Trophoblast cell (in vitro differentiated cells and primary cell): ENCODE measurements at regions not wholly inside any gene's neighbourhood (a gene's known extent, or its start where the extent isn't known, plus 50 kb on each side); places are given as distances from the start of the nearest gene placed in this dataset.
"Not testable (repeated sequence)": the region's sequence is repeated elsewhere in the genome, so short reads cannot be mapped to it uniquely, and the experiment has no call there.

Experiments used
- DNase-seq, 2 donors: peaks; one replicate each; pipeline ENCODE4 v3.0.0-alpha.2; 2016
- H2AFZ ChIP-seq: 2 replicates; pipeline ENCODE4 v1.6.1; 2013; ENCODE audit warnings: low read length, moderate library complexity, mild to moderate bottlenecking; ENCODE audit not compliant: insufficient read depth, poor library complexity
- H2AK5ac ChIP-seq: 2 replicates; pipeline ENCODE4 v1.6.1; 2013; ENCODE audit warnings: mild to moderate bottlenecking, low read length
- H2BK120ac ChIP-seq: 2 replicates; pipeline ENCODE4 v1.6.1; 2013; ENCODE audit warnings: low read length, mild to moderate bottlenecking, moderate library complexity; ENCODE audit not compliant: insufficient read depth, poor library complexity
- H2BK12ac ChIP-seq: 2 replicates; pipeline ENCODE4 v1.6.1; 2013; ENCODE audit warnings: mild to moderate bottlenecking, low read length, moderate library complexity
- H2BK5ac ChIP-seq: 2 replicates; pipeline ENCODE4 v1.6.1; 2013; ENCODE audit warnings: low read length, low read depth, moderate library complexity, mild to moderate bottlenecking; ENCODE audit not compliant: poor library complexity
- H3K14ac ChIP-seq: 2 replicates; pipeline ENCODE4 v1.6.1; 2013; ENCODE audit warnings: mild to moderate bottlenecking, low read length
- H3K18ac ChIP-seq: 2 replicates; pipeline ENCODE4 v1.6.1; 2013; ENCODE audit warnings: mild to moderate bottlenecking, low read length
- H3K23ac ChIP-seq: 2 replicates; pipeline ENCODE4 v1.6.1; 2013; ENCODE audit warnings: low read length
- H3K27ac ChIP-seq: 2 replicates; pipeline ENCODE4 v1.5.1; 2013; ENCODE audit warnings: low read depth, mild to moderate bottlenecking, inconsistent platforms, low read length, moderate library complexity
- H3K27me3 ChIP-seq: 2 replicates; pipeline ENCODE4 v1.6.1; 2013; ENCODE audit warnings: inconsistent platforms, mild to moderate bottlenecking, low read length, moderate library complexity; ENCODE audit not compliant: insufficient read depth
- H3K36me3 ChIP-seq, 2 experiments: 1 replicate in 1 of 2; 2 replicates in 1 of 2; pipeline ENCODE4 v1.6.1; 2013; ENCODE audit warnings: low read length in 2 of 2, mild to moderate bottlenecking in 2 of 2, moderate library complexity in 1 of 2; ENCODE audit not compliant: insufficient read depth in 2 of 2, control insufficient read depth in 1 of 2
- H3K4ac ChIP-seq: 2 replicates; pipeline ENCODE4 v1.6.1; 2013; ENCODE audit warnings: low read depth, mild to moderate bottlenecking, low read length, moderate library complexity
- H3K4me1 ChIP-seq, 2 experiments: 1 replicate in 1 of 2; 2 replicates in 1 of 2; pipeline ENCODE4 v1.6.1; 2013; ENCODE audit warnings: low read length in 2 of 2, mild to moderate bottlenecking in 2 of 2, moderate library complexity in 1 of 2; ENCODE audit not compliant: insufficient read depth in 2 of 2, control insufficient read depth in 1 of 2
- H3K4me2 ChIP-seq: 2 replicates; pipeline ENCODE4 v1.6.1; 2013; ENCODE audit warnings: inconsistent platforms, mild to moderate bottlenecking, low read length, moderate library complexity
- H3K4me3 ChIP-seq: 2 replicates; pipeline ENCODE4 v1.5.1; 2013; ENCODE audit warnings: mild to moderate bottlenecking, low read depth, low read length, inconsistent platforms
- H3K79me1 ChIP-seq: one replicate; pipeline ENCODE4 v1.6.1; 2013; ENCODE audit warnings: low read length
- H3K79me2 ChIP-seq: 2 replicates; pipeline ENCODE4 v1.6.1; 2013; ENCODE audit warnings: low read length, mild to moderate bottlenecking; ENCODE audit not compliant: control insufficient read depth, insufficient read depth, poor library complexity
- H3K9ac ChIP-seq: 2 replicates; pipeline ENCODE4 v1.6.1; 2013; ENCODE audit warnings: mild to moderate bottlenecking, low read length
- H3K9me3 ChIP-seq: 2 replicates; pipeline ENCODE4 v1.6.1; 2013; ENCODE audit warnings: low read depth, mild to moderate bottlenecking, control low read depth, inconsistent platforms, low read length; ENCODE audit not compliant: insufficient read depth
- H4K12ac ChIP-seq: 2 replicates; pipeline ENCODE4 v1.6.1; 2013; ENCODE audit warnings: low read depth, mild to moderate bottlenecking, low read length, moderate library complexity
- H4K8ac ChIP-seq: 2 replicates; pipeline ENCODE4 v1.6.1; 2013; ENCODE audit warnings: low read depth, mild to moderate bottlenecking, low read length, moderate library complexity
- H4K91ac ChIP-seq: one replicate; pipeline ENCODE4 v1.6.1; 2013; ENCODE audit warnings: low read depth, mild to moderate bottlenecking, low read length, moderate library complexity
- WGBS: extraction: QIAGEN DNeasy Blood & Tissue Kit; methylation state at CpG from one replicate; pipeline ENCODE4 v1.1.7; 2013; ENCODE audit warnings: missing lambda C conversion rate; ENCODE audit not compliant: insufficient read length, insufficient coverage; ENCODE audit errors: extremely low coverage; 5-methylcytosine and 5-hydroxymethylcytosine counted together

DNA sequence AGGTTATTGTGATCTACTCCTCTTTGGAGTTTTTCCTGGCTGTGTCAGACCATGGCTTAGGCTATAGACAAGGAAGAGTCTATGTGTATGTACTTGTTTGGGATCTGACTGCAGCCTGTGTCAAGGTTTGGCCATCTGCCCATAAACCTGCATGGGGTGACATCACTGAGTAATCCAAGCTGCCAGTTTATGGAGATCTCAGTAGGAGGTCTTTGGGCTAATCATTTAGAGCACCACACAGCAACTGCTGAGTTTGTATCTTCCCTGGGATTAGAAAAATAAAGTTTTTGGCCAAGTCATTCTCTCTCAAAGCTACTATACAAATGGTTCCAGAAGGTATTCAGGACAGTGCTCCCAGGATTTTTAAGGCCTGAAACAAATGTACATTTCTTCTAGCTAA, 65.5 kb upstream of the HSPB3 start:
- Histone ChIP-seq H2BK12ac (no peak overlapping the region), H4K8ac (no peak overlapping the region), H3K14ac (no peak overlapping the region), H2BK120ac (no peak overlapping the region), H3K36me3 (no peaks in the 10 kb centered on the region), H3K79me2 (no peaks in the 10 kb centered on the region), H3K23ac (no peak overlapping the region), H2BK5ac (no peak overlapping the region), H2AK5ac (no peak overlapping the region), H3K79me1 (no peaks in the 10 kb centered on the region), H3K9me3 (no peaks in the 10 kb centered on the region), H3K4ac (no peak overlapping the region), H3K9ac (no peak overlapping the region), H3K4me2 (no peak overlapping the region), H3K4me1 (no peaks in the 10 kb centered on the region), H2AFZ (no peak overlapping the region), H4K91ac (no peak overlapping the region), H3K27me3 (no peaks in the 10 kb centered on the region), H3K27ac (no peak overlapping the region), H4K12ac (no peak overlapping the region), H3K18ac (no peak overlapping the region), H3K4me3 (no peak overlapping the region)
- DNase-seq, result no peak

DNA sequence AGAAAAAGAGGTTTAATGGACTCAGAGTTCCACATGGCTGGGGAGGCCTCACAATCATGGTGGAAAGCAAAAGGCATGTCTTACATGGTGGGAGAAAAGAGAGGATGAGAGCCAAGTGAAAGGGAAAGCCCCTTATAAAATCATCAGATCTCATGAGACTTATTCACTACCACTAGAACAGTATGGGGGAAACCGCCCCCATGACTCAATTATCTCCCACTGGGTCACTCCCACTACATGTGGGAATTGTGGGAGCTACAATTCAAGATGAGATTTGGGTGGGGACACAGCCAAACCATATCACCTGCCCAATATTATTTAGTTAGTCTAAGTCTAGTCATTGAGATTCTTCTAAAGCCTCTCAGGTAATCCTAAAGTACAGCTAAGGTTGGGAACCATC, 66.1 kb upstream of the HSPB3 start:
- not testable (repeated sequence) for H4K8ac ChIP-seq, H3K27ac ChIP-seq, H3K27me3 ChIP-seq, H2AK5ac ChIP-seq, H3K18ac ChIP-seq, H4K12ac ChIP-seq, H3K4me3 ChIP-seq, H3K36me3 ChIP-seq, H4K91ac ChIP-seq, H3K4ac ChIP-seq, H3K4me2 ChIP-seq, H3K4me1 ChIP-seq, H2BK12ac ChIP-seq, H3K23ac ChIP-seq, H3K79me2 ChIP-seq, H2BK5ac ChIP-seq, H3K14ac ChIP-seq, H3K9me3 ChIP-seq, H2BK120ac ChIP-seq, H3K9ac ChIP-seq, DNase-seq, H3K79me1 ChIP-seq, H2AFZ ChIP-seq
- WGBS, result no CpG with 5 or more reads among the region's 1 CpG

DNA sequence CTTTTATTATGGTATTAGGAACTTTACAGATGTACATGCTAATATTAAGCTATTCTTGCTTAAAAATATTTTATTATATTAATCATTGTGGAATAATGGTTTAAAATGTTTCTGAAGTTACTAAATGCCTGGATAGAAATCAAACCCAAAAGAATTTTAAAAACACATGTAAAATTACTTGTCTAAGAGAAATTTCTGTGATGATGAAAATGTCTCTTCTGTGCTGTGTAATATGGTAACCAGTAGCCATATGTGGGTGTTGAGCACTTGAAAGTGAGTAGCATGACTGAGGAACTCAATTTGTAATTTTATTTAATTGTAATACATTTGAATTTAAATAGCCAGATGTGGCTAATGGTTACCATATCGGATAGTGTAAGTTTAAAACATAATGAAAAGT, 66.7 kb upstream of the HSPB3 start:
- Histone ChIP-seq H3K36me3 (no peaks in the 10 kb centered on the region), H3K4me3 (no peak overlapping the region), H2BK12ac (no peak overlapping the region), H3K4ac (no peak overlapping the region), H3K23ac (no peak overlapping the region), H3K9ac (no peak overlapping the region), H2BK5ac (no peak overlapping the region), H3K9me3 (no peaks in the 10 kb centered on the region), H3K4me1 (no peaks in the 10 kb centered on the region), H4K12ac (no peak overlapping the region), H3K79me2 (no peaks in the 10 kb centered on the region), H4K8ac (no peak overlapping the region), H2AK5ac (no peak overlapping the region), H2BK120ac (no peak overlapping the region), H3K79me1 (no peaks in the 10 kb centered on the region), H3K27ac (no peak overlapping the region), H4K91ac (no peak overlapping the region), H2AFZ (no peak overlapping the region), H3K18ac (no peak overlapping the region), H3K27me3 (no peaks in the 10 kb centered on the region), H3K14ac (no peak overlapping the region), H3K4me2 (no peak overlapping the region)
- DNase-seq, result no peak
- WGBS, result no CpG with 5 or more reads among the region's 1 CpG

DNA sequence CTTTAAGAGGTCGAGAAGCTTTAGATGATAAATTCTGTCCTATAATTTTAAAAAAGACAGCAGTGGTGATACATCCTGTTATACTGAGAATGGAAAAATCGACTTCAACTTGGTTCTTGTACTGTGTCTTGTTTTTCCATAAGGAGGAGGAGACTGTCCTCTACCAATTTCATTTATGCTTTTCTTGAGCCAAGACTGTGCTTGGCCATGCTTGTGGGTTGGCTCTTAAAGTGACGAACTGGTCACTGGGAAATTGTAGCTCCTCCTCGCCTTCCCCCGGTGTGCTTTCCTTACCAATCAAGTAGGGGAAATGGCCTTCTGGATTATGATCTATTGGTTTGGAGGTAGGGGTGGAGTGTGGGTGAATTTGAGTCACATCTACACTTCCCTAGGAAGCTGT, 67.1 kb upstream of the HSPB3 start:
- H2BK5ac ChIP-seq, result no peak overlapping the region
- no peak overlapping the region for H4K12ac ChIP-seq
- no peaks in the 10 kb centered on the region for H3K79me2 ChIP-seq
- H3K27me3 ChIP-seq, result no peaks in the 10 kb centered on the region
- H3K36me3 ChIP-seq, result no peaks in the 10 kb centered on the region
- no peak overlapping the region for H2AFZ ChIP-seq
- no peak overlapping the region for H3K18ac ChIP-seq
- H3K4me3 ChIP-seq, result no peak overlapping the region
- H2AK5ac ChIP-seq, result no peak overlapping the region
- H4K8ac ChIP-seq, result no peak overlapping the region
- H3K4ac ChIP-seq, result no peak overlapping the region
- H2BK120ac ChIP-seq, result no peak overlapping the region
- no CpG with 5 or more reads among the region's 5 CpGs for WGBS
- H3K23ac ChIP-seq, result no peak overlapping the region
- H3K4me2 ChIP-seq, result no peak overlapping the region
- H3K79me1 ChIP-seq, result no peaks in the 10 kb centered on the region
- DNase-seq, result no peak
- no peak overlapping the region for H3K27ac ChIP-seq
- H3K9me3 ChIP-seq, result no peaks in the 10 kb centered on the region
- H4K91ac ChIP-seq, result no peak overlapping the region
- H3K9ac ChIP-seq, result no peak overlapping the region
- H3K14ac ChIP-seq, result no peak overlapping the region
- no peaks in the 10 kb centered on the region for H3K4me1 ChIP-seq
- no peak overlapping the region for H2BK12ac ChIP-seq
